PFSK-1 (cell line): ENCODE measurements at regions not wholly inside any gene's neighbourhood (a gene's known extent, or its start where the extent isn't known, plus 50 kb on each side); places are given as distances from the start of the nearest gene placed in this dataset.

Experiments used
- FOXP2 ChIP-seq: optimal IDR thresholded peaks from 2 replicates; pipeline ENCODE3; 2011; ENCODE audit warnings: borderline replicate concordance, control low read depth, inconsistent platforms; ENCODE audit not compliant: insufficient read depth; ENCODE audit errors: extremely low read length, extremely low read depth
- POLR2AphosphoS5 ChIP-seq: IDR thresholded peaks from 2 replicates; pipeline ENCODE4 v1.6.1; 2012; ENCODE audit warnings: low read depth, mild to moderate bottlenecking, control low read depth, low read length, moderate library complexity
- REST ChIP-seq, 2 experiments: IDR thresholded peaks; 2 replicates each; pipeline versions ENCODE4 v1.6.1 to v1.8.0; 2011 to 2012; ENCODE audit warnings: low read depth in 2 of 2, low read length in 2 of 2, control low read depth in 1 of 2, inconsistent platforms in 1 of 2, mild to moderate bottlenecking in 1 of 2, moderate library complexity in 1 of 2; ENCODE audit not compliant: insufficient read depth in 1 of 2
- SIN3A ChIP-seq: IDR thresholded peaks from 2 replicates; pipeline ENCODE4 v1.6.1; 2012; ENCODE audit warnings: mild to moderate bottlenecking, low read length, moderate library complexity, borderline replicate concordance; ENCODE audit not compliant: insufficient read depth
- TAF1 ChIP-seq: IDR thresholded peaks from 2 replicates; pipeline ENCODE4 v1.6.1; 2012; ENCODE audit warnings: low read length, control low read depth, borderline replicate concordance; ENCODE audit not compliant: insufficient read depth

DNA sequence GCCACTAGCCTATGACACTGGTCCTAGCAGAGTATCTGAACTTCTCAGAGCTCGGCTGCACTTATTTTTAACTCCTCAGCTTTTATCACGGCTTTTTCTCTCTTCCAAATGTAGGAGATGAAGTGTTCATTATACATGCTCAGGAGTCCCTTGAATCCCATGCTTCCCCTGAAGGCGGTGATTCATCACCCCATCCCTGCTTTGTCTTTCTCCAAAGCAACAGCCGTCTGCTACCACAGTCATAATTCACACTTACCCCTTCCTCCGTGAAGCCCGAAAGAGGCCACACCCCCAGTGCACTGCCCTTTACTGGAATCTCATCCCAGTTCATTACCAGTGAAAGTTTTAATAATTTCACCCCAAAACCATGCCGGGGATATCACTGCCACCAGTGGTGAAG lies 301.5 kb upstream of the SHH start:
- TF ChIP-seq POLR2AphosphoS5 (no peak), REST (IDR thresholded peaks at IDR 0.05; ENCODE audit: insufficient read depth in 1 of 2, low read depth in 2 of 2, low read length in 2 of 2) (no peak), TAF1 (no peak), SIN3A (no peak), FOXP2 (no peak)
